ENCODE measurements at regions not wholly inside any gene's neighbourhood (a gene's known extent, or its start where the extent isn't known, plus 50 kb on each side); places are given as distances from the start of the nearest gene placed in this dataset.

GRCh38 chr12:61808856-61809255, 451.3 kb upstream of the USP15 start:
- DNase-seq (ENCODE audit: low spot score in 2 of 2), result no peak
- H3K4me3 ChIP-seq, result no peak overlapping the region
- TF ChIP-seq CTCF (IDR thresholded peaks at IDR 0.05) (no peak), POLR2A (IDR thresholded peaks at IDR 0.05) (no peak), POLR2AphosphoS5 (IDR thresholded peaks at IDR 0.05) (no peak)
- peaks cover 6 to 15% of the 10 kb centered on the region in 2 donors for H3K9me3 ChIP-seq
- H3K4me1 ChIP-seq, result no peaks in the 10 kb centered on the region
- H3K27ac ChIP-seq, result no peak overlapping the region
- H3K36me3 ChIP-seq, result no peaks in the 10 kb centered on the region
- H3K27me3 ChIP-seq, result no peaks in the 10 kb centered on the region
- intact Hi-C loops (cut with DNase I; ENCODE audit: low total_unique reads), result no loop called here

GRCh38 chr12:61810486-61810885, 449.7 kb upstream of the USP15 start:
- no peaks in the 10 kb centered on the region for H3K4me1 ChIP-seq
- H3K9me3 ChIP-seq, result peaks cover 6 to 15% of the 10 kb centered on the region in 2 donors
- no peak for TF ChIP-seq POLR2A (IDR thresholded peaks at IDR 0.05)
- TF ChIP-seq CTCF (IDR thresholded peaks at IDR 0.05), result no peak
- TF ChIP-seq POLR2AphosphoS5 (IDR thresholded peaks at IDR 0.05), result no peak
- no peaks in the 10 kb centered on the region for H3K36me3 ChIP-seq
- intact Hi-C loops (cut with DNase I; ENCODE audit: low total_unique reads), result no loop called here
- H3K4me3 ChIP-seq, result no peak overlapping the region
- no peaks in the 10 kb centered on the region for H3K27me3 ChIP-seq
- no peak for DNase-seq (ENCODE audit: low spot score in 2 of 2)
- H3K27ac ChIP-seq, result no peak overlapping the region

GRCh38 chr12:61821381-61821780, 438.8 kb upstream of the USP15 start:
- no peaks in the 10 kb centered on the region for H3K36me3 ChIP-seq
- intact Hi-C loops (cut with DNase I; ENCODE audit: low total_unique reads), result no loop called here

GRCh38 chr12:61823102-61823501, 437.1 kb upstream of the USP15 start:
- Histone ChIP-seq H3K4me1 (no peaks in the 10 kb centered on the region), H3K4me3 (no peak overlapping the region), H3K27ac (no peak overlapping the region), H3K36me3 (no peaks in the 10 kb centered on the region), H3K27me3 (no peaks in the 10 kb centered on the region), H3K9me3 (no peaks in the 10 kb centered on the region)
- DNase-seq (ENCODE audit: low spot score in 2 of 2), result no peak
- TF ChIP-seq CTCF (IDR thresholded peaks at IDR 0.05) (no peak), POLR2A (IDR thresholded peaks at IDR 0.05) (no peak), POLR2AphosphoS5 (IDR thresholded peaks at IDR 0.05) (no peak)
- intact Hi-C loops (cut with DNase I; ENCODE audit: low total_unique reads), result no loop called here

More at GRCh38 chr12:61821381-61821780, 438.8 kb upstream of the USP15 start:
- Histone ChIP-seq H3K9me3 (no peaks in the 10 kb centered on the region), H3K4me1 (no peaks in the 10 kb centered on the region), H3K4me3 (no peak overlapping the region), H3K27me3 (no peaks in the 10 kb centered on the region), H3K27ac (no peak overlapping the region)
- no peak for DNase-seq (ENCODE audit: low spot score in 2 of 2)
- no peak for TF ChIP-seq CTCF (IDR thresholded peaks at IDR 0.05)
- TF ChIP-seq POLR2A (IDR thresholded peaks at IDR 0.05), result no peak

GRCh38 chr12:61846765-61847164, 413.4 kb upstream of the USP15 start:
- DNase-seq (ENCODE audit: low spot score in 2 of 2), result no peak
- Histone ChIP-seq H3K36me3 (no peaks in the 10 kb centered on the region), H3K4me1 (no peaks in the 10 kb centered on the region), H3K4me3 (no peak overlapping the region), H3K9me3 (no peaks in the 10 kb centered on the region), H3K27me3 (no peaks in the 10 kb centered on the region), H3K27ac (no peak overlapping the region)
- intact Hi-C loops (cut with DNase I; ENCODE audit: low total_unique reads), result no loop called here
- TF ChIP-seq POLR2A (IDR thresholded peaks at IDR 0.05), result no peak
- no peak for TF ChIP-seq POLR2AphosphoS5 (IDR thresholded peaks at IDR 0.05)
- no peak for TF ChIP-seq CTCF (IDR thresholded peaks at IDR 0.05)

All from breast epithelium (tissue), 4 donors.